ENCODE measurements at regions not wholly inside any gene's neighbourhood (a gene's known extent, or its start where the extent isn't known, plus 50 kb on each side); places are given as distances from the start of the nearest gene placed in this dataset.

DNA sequence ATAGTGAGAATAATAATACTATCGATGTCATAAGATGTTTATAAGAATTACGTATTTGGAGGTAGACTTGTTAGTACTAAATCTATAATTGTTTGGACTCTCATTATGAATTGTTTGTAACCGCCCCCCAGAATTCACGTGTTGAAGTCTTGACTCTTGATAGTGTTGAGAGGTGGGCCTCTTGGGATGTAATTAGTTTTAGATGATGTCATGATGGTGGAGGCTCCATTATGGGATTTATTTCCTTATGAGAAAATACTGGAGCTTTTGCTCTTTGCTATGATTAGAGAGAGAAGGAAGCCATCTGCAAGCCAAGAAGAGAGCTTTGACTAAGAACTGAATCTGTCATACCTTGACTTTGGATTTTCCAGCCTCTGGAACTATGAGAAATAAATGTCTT lies 142.2 kb downstream of the PRDM9 start:
- H3K27ac ChIP-seq = no peak overlapping the region
- no peak for TF ChIP-seq CTCF (IDR thresholded peaks at IDR 0.05)
- no peak for TF ChIP-seq POLR2A (IDR thresholded peaks at IDR 0.05)
- intact Hi-C loops (cut with DNase I) = no loop called here
- WGBS, 2 donors = 89 to 90% methylated on average over 4 of the region's 4 CpGs
- H3K27me3 ChIP-seq = no peaks in the 10 kb centered on the region
- no peaks in the 10 kb centered on the region for H3K9me3 ChIP-seq
- no peaks in the 10 kb centered on the region for H3K36me3 ChIP-seq
- H3K4me3 ChIP-seq (replicated peaks in 1 of 3) = no peak overlapping the region
- no peak for DNase-seq
- H3K4me1 ChIP-seq = no peaks in the 10 kb centered on the region

DNA sequence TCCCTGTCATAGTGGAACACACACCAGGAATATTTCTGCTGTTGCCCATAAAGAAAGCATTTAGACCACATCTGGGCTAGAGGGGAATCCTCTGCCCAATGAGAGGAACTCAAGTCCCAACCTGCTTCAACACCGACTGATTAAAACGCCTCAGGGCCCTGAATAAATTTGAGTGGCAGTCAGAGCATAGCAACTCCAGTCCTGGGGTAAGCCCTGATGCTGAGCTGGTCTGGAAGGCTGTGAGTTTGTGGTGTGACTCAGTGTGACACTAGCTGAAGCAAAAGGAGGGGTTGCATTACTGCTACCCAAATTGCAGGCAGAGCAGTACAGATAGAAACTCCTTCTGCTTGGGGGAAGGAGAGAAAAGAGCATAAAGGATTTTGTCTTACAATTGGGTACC lies 148.3 kb downstream of the PRDM9 start:
- WGBS, 2 donors = 79 to 81% methylated on average over 2 of the region's 2 CpGs
- TF ChIP-seq CTCF (IDR thresholded peaks at IDR 0.05) (no peak), POLR2A (IDR thresholded peaks at IDR 0.05) (no peak)
- no peaks in the 10 kb centered on the region for H3K27me3 ChIP-seq
- intact Hi-C loops (cut with DNase I) = no loop called here
- H3K27ac ChIP-seq = no peak overlapping the region
- no peak overlapping the region for H3K4me3 ChIP-seq (replicated peaks in 1 of 3)
- no peaks in the 10 kb centered on the region for H3K4me1 ChIP-seq
- DNase-seq = no peak
- H3K36me3 ChIP-seq = no peaks in the 10 kb centered on the region
- no peaks in the 10 kb centered on the region for H3K9me3 ChIP-seq

GRCh38 chr5:23675456-23675855 lies 168.0 kb downstream of the PRDM9 start:
- no peak for DNase-seq
- H3K9me3 ChIP-seq = no peaks in the 10 kb centered on the region
- intact Hi-C loops (cut with DNase I) = no loop called here
- no peak overlapping the region for H3K4me3 ChIP-seq (replicated peaks in 1 of 3)
- TF ChIP-seq CTCF (IDR thresholded peaks at IDR 0.05) = no peak
- no peak for TF ChIP-seq POLR2A (IDR thresholded peaks at IDR 0.05)
- no peaks in the 10 kb centered on the region for H3K4me1 ChIP-seq
- no peak overlapping the region for H3K27ac ChIP-seq
- 100% methylated on average over 1 of the region's 1 CpG for WGBS, 2 donors
- no peaks in the 10 kb centered on the region for H3K27me3 ChIP-seq
- no peaks in the 10 kb centered on the region for H3K36me3 ChIP-seq

GRCh38 chr5:23677996-23678395 lies 170.6 kb downstream of the PRDM9 start:
- no peak for DNase-seq
- intact Hi-C loops (cut with DNase I) = no loop called here
- H3K4me3 ChIP-seq (replicated peaks in 1 of 3) = no peak overlapping the region
- no peak overlapping the region for H3K27ac ChIP-seq
- no peaks in the 10 kb centered on the region for H3K4me1 ChIP-seq
- no peaks in the 10 kb centered on the region for H3K36me3 ChIP-seq
- 53 to 74% methylated on average over 1 of the region's 1 CpG for WGBS, 2 donors
- TF ChIP-seq POLR2A (IDR thresholded peaks at IDR 0.05) (no peak), CTCF (IDR thresholded peaks at IDR 0.05) (no peak)
- no peaks in the 10 kb centered on the region for H3K9me3 ChIP-seq
- H3K27me3 ChIP-seq = no peaks in the 10 kb centered on the region

DNA sequence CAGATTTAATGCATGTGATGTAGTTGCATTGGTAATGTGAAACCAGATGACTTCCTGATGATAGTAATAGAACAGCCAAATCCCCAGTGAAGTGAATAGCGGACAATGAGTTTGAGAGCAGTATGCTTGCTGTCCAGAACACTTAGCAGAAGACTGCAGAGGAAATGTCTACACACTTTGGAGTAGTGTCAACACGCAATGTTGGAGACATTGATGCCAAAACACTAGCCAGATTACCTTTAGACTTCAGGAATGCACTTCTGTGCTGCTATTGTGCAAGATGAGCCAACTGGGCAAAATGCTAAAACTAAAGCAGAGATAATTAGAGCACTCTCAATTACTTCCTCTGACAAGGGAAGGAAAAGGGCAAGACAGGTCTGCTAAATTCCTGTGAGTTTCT lies 176.7 kb downstream of the PRDM9 start:
- no peak overlapping the region for H3K4me3 ChIP-seq (replicated peaks in 1 of 3)
- H3K36me3 ChIP-seq = no peaks in the 10 kb centered on the region
- no peaks in the 10 kb centered on the region for H3K27me3 ChIP-seq
- intact Hi-C loops (cut with DNase I) = no loop called here
- no peaks in the 10 kb centered on the region for H3K4me1 ChIP-seq
- WGBS, 2 donors = 20 to 22% methylated on average over 2 of the region's 2 CpGs
- H3K27ac ChIP-seq = no peak overlapping the region
- no peak for DNase-seq
- H3K9me3 ChIP-seq = no peaks in the 10 kb centered on the region
- TF ChIP-seq POLR2A (IDR thresholded peaks at IDR 0.05) = no peak
- no peak for TF ChIP-seq CTCF (IDR thresholded peaks at IDR 0.05)
